GM18511 (cell line): ENCODE measurements at regions not wholly inside any gene's neighbourhood (a gene's known extent, or its start where the extent isn't known, plus 50 kb on each side); places are given as distances from the start of the nearest gene placed in this dataset.

Source experiments
- ATAC-seq: cut with Tn5 transposase; IDR thresholded peaks from one replicate; pipeline ENCODE4 v1.9.1; 2021; ENCODE audit warnings: mild to moderate bottlenecking, moderate library complexity; ENCODE audit not compliant: unreplicated experiment

DNA sequence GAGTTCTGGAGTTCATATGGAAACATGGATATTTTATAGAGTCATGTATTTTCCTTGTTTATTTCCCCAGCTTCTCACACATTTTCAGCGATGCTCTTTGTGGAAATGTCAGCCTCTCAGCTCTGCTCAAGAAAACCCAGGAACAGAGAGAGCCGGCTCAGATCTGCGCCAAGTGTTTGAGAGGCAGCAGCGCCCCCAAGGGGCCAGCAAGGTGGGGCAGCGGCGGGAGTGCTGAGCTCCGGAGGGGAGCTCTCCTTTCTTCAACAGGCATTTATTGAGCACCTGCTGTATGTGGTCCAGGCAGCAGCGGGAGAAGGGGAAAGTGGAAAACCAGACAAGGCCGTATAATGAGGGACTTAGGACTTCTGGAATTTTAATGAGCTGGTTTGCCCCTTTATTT, 421.1 kb upstream of the C16orf82 start:
- no peak for ATAC-seq

DNA sequence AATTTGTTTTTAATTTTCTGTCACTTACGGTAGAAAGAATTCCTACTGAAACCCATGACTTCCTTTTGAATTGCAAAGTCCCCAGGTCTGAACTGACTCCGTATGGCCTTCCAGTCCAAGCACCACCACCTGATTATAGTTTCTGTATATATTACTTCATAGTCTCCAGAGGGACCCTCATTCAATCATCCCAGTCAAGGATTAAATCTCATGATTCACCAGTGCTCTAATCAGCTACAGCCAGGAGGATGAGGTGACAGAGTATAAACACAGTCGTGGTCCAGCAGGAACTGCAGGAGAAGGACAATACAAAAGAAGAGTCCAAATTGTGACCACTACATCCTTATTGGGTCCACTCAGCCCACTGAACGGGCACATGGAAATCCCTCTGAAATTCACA, 418.9 kb upstream of the C16orf82 start:
- no peak for ATAC-seq

GRCh38 chr16:26648851-26649250, 417.9 kb upstream of the C16orf82 start:
- no peak for ATAC-seq

GRCh38 chr16:26649381-26650045, 417.2 kb upstream of the C16orf82 start:
- no peak for ATAC-seq

- no peak for ATAC-seq
These were observed 415.3 kb upstream of the C16orf82 start for GRCh38 chr16:26651464-26651863.

- no peak for ATAC-seq
These were observed 414.8 kb upstream of the C16orf82 start for GRCh38 chr16:26651884-26652283.

GRCh38 chr16:26658486-26658885, 408.2 kb upstream of the C16orf82 start:
- ATAC-seq, result no peak

DNA sequence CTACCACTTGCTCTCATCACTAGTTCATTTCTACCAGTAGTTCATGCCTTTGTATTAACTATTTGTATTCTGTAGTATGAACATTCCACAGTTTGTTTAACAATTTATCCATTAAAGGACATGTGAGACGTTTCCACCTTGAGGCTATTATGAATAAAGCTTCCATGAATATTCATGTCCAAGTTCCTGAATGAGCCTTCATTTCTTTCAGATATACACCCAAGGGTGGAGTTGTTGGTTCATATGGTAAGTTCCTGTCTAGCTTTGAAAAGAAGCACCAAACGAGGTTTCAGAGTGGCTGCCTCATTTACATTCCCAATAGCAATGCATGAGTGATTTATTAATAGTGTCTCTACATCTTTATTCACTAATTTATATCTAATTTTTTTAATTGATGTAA, 407.8 kb upstream of the C16orf82 start:
- ATAC-seq, result no peak

DNA sequence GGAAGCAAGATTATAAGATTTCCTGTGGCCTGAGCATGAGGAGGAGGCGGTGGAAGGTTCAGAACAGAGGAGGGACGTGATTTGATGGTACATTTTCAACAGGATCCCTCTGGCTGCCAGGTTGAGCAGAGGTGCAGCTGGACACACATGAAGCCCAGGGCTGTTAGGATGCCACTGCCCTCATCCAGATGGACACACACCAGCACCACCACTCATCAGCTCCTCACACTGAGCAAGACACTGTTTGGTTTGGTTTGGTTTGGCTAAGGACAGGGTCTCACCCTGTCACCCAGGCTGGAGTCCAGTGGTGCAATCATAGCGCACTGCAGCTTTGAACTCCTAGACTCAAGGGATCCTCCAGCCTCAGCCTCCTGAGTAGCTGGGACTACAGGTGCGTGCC, 402.6 kb upstream of the C16orf82 start:
- no peak for ATAC-seq

GRCh38 chr16:26665166-26665939, 401.4 kb upstream of the C16orf82 start:
- no peak for ATAC-seq

DNA sequence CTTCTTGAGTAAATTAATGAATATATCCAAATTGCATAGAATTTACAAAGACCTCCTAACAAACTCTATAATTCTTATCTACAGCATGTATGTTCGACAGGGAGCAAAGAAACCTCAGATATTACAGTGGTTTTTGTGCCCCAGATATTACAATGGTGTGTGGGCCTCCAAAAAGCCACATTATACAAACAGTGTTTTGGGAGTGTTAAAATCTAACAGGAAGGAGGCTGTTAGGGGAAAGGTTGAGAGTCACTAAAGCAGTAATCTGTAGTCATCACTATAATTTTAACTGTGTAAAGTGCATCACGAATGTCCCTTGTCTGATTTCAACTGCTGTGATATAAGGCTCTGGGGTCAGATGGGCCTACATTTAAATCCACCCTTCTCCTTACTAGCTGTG, 400.2 kb upstream of the C16orf82 start:
- no peak for ATAC-seq

GRCh38 chr16:26667307-26667706, 399.4 kb upstream of the C16orf82 start:
- no peak for ATAC-seq

DNA sequence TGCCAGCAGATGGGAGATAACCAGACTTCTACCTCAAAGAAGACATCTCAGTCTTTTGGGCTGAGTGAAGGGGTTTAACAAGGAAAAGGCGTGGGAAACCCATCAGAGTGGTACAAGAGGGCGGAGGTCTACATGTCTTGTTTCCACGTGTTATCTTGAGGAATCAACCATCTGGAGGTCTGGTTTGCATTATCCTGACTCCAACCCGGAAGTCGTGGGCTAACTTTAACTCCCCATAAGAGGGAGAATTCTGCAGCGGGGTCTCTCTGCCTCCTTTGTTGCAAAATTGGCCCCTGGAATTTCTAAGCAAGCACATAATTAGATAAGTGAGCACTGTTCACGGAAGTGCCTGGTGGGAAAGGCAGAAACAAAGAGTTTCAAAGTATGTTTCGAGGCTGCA, 398.7 kb upstream of the C16orf82 start:
- ATAC-seq, result no peak

- ATAC-seq, result no peak
These were observed 394.5 kb upstream of the C16orf82 start for GRCh38 chr16:26672206-26672605.

GRCh38 chr16:26673011-26673410, 393.7 kb upstream of the C16orf82 start:
- ATAC-seq, result no peak

DNA sequence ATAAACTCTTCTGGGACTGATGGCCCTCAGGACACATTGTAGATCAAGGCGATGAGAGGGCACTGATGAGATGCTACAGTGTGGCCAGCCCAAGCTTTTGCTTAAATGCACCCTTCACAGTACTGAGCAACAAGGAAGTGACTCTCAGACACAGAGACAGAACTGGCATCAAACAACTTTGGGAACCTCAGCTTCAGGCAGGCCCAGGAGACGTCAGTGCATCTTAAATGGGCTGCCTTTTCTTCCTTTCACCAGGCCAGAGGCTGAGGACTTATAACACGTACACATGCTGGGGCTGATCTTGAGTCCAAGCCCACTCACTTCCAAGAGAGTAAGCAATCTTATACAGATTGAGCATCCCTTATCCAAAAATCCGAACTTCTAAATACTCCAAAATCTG, 386.1 kb upstream of the C16orf82 start:
- ATAC-seq, result no peak

DNA sequence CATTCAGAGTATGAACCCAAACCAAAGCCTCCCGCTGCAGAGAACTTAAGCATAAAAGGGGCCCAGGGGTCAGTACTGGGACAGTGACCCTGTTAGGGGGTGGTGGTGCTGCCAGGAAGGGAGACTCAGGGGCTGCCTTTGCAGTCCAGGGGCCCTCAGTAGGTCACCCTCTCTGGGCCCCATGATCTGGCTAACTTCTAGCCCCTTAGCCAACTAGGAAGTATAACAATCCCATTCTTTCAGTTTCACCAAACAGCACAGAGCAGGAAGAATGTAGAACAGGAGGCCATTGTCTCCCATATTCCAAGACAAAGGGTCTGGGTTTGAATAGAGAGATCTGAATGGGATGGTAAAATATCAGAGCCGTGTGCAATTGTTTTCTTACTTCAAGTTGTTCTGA, 378.6 kb upstream of the C16orf82 start:
- no peak for ATAC-seq

DNA sequence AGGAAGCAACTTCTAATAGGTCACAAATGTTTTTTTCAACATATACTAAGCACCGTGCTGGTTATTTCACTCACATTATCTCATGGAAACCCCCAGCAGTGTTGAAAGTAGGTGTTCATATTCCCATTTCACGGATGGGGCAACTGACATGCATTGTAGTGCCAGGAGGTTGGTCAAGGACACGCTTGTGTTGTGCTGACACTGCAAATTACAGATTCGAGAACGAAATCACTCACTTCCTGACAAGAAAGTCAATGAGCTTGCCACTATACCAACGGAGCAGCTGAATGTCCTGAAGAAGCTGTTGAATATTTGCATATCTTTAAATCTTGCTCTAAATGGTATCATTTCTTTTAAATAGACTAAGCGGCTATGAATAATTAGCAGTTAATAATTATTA, 378.0 kb upstream of the C16orf82 start:
- ATAC-seq, result no peak

DNA sequence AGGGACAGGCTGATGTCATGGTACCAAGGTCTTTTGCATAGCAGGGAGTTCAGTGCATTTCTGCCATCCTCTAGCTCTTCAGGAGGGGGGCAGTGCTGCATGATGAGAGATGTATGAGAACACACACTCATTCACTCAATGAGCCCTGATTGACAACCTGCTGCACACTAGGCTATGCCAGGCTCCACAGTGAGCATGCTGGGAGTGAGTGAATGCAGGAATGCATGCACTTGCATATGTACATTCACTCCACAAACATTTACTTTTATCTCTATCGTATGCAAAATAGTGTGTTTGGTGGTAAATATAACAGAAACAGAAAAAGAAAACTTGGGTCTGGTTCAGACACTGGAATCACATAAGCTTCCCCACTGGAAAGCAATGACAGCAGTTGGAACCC, 374.1 kb upstream of the C16orf82 start:
- no peak for ATAC-seq

DNA sequence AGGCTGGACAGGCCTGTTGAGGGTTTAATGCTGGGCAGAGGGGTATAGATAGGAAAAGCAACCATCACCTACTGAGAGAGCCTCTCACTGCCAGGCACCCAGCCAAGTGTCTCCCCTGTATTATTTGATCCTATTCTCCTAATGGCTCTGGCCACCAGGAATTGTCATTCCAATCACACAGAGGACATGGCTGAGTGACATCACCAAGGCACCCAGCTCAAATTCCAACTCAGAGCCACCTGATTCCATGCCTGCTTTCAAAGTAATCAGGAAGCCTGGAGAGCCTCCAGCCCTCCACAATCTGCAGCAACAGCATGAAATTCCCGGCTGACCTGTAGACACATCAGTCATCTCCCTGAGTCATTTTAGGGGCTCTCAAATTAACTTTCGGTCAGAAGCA, 368.9 kb upstream of the C16orf82 start:
- no peak for ATAC-seq

DNA sequence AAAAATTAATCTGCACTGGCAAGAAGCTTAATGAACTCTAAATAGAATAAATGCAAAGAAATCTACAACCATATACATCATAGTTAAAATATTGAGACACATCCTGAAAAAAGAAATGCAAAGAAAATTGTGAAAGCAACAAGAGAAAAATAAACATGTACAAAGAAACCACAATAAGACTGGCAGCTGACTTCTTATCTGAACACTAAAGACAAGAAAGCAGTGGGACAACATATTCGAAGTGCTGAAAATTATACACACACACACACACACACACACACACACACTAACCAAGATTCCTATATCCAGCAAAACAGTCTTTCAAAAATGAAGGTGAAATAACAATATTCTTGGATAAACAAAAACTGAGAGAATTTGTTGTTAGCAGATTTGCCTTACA, 366.5 kb upstream of the C16orf82 start:
- ATAC-seq, result no peak

DNA sequence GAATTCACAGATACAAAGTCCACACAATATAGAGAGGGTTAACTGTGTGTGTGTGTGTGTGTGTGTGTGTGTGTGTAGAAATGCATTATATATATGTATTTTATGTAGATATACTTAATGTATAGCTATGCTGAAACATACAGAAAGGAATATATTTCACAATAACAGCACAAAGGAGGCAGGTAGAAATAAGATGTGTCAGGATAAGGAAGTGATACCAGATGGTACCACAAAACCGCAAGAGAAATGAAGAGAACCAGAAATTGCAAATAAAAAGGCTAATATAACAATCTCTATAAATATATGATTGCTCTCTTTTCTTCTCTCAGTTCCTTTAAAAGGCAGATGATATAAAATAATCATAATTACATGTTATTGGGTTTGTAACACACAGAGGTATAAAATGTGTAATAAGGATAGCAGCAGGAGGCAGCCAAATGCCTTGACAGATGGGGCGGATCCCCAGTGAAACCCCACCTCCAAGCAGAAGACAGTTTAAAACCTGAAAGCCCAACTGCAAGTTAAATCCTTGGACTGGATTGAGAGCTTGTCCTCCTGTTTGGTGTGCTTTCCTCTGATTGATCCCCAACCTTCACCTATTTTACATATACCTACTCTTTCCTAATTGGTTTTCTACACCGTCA, 365.4 kb upstream of the C16orf82 start:
- ATAC-seq, result peak; percentile 65
